ENCODE measurements at regions not wholly inside any gene's neighbourhood (a gene's known extent, or its start where the extent isn't known, plus 50 kb on each side); places are given as distances from the start of the nearest gene placed in this dataset.

- dilution Hi-C loops (cut with HindIII; ENCODE audit: low sequenced_read_pairs, unreplicated experiment): no loop called here
- Histone ChIP-seq H4K8ac (ENCODE audit: low read depth in 2 of 2, low read length in 2 of 2) (no peak overlapping the region), H4K20me1 (ENCODE audit: insufficient read depth, low read length) (no peaks in the 10 kb centered on the region), H3K9ac (ENCODE audit: low read depth, low read length) (no peak overlapping the region), H2BK15ac (ENCODE audit: low read depth, low read length) (no peak overlapping the region), H3K79me1 (ENCODE audit: low read depth in 1 of 2, low read length in 2 of 2) (no peaks in the 10 kb centered on the region), H3K56ac (ENCODE audit: extremely low read depth, insufficient read depth, low read length) (no peak overlapping the region), H3K18ac (ENCODE audit: low read depth, low read length) (no peak overlapping the region), H2AK5ac (ENCODE audit: low read depth, low read length) (no peak overlapping the region), H3K14ac (replicated peaks; ENCODE audit: low read depth, low read length) (no peak overlapping the region), H4K91ac (ENCODE audit: insufficient read depth, low read depth, low read length) (no peak overlapping the region), H3K4ac (ENCODE audit: low read depth, low read length) (no peak overlapping the region), H2BK120ac (ENCODE audit: low read depth, low read length) (no peak overlapping the region), H3K4me3 (ENCODE audit: insufficient read depth, low read depth, low read length) (no peak overlapping the region), H3K9me3 (ENCODE audit: control insufficient read depth, insufficient read depth, low read length) (no peaks in the 10 kb centered on the region), H3K36me3 (ENCODE audit: control insufficient read depth, insufficient read depth, low read length) (no peaks in the 10 kb centered on the region), H2BK20ac (ENCODE audit: low read depth, low read length) (no peak overlapping the region), H4K5ac (ENCODE audit: low read depth, low read length) (no peak overlapping the region), H2AK9ac (replicated peaks; ENCODE audit: low read depth, low read length, poor library complexity) (no peak overlapping the region), H2AFZ (replicated peaks; ENCODE audit: low read length, poor library complexity) (no peak overlapping the region), H2BK5ac (ENCODE audit: low read depth, low read length, poor library complexity, severe bottlenecking) (no peak overlapping the region), H3K27me3 (ENCODE audit: control insufficient read depth, insufficient read depth, low read length) (no peaks in the 10 kb centered on the region), H3K9me1 (ENCODE audit: insufficient read depth, low read length) (no peaks in the 10 kb centered on the region), H3K4me1 (ENCODE audit: control insufficient read depth, insufficient read depth, low read length) (no peaks in the 10 kb centered on the region), H3K27ac (ENCODE audit: insufficient read depth, low read length) (no peak overlapping the region), H3K23ac (ENCODE audit: low read depth, low read length) (no peak overlapping the region), H3K4me2 (ENCODE audit: low read depth, low read length) (no peak overlapping the region)
- no CpG with 5 or more reads among the region's 2 CpGs for WGBS, 2 experiments (ENCODE audit: extremely low coverage in 2 of 2, insufficient read length in 1 of 2)
- in situ Hi-C loops (cut with MboI; ENCODE audit: low sequenced_read_pairs): no loop called here
- ChIA-PET POLR2A (ENCODE audit: unreplicated experiment) (no interaction called here), CTCF (interaction anchor here (1.5 kb wide), 1 partner anchor 26 kb away, joined by 3 read pairs; no protein-coding TSS in a partner anchor)
- DNase-seq (no peak), ATAC-seq (ENCODE audit: low read depth) (no peak)
- TF ChIP-seq MAFK (IDR thresholded peaks at IDR 0.05; ENCODE audit: low read depth, low read length) (peak; percentile 83), MXI1 (IDR thresholded peaks at IDR 0.05; ENCODE audit: borderline replicate concordance, low read depth, low read length) (no peak)
- no TSS peak for BruUV-seq (replicated peaks)
- intact Hi-C loops (cut with micrococcal nuclease): no loop called here
Measured at GRCh38 chr11:96627376-96627775, 237.6 kb downstream of the JRKL start.

All from IMR-90 (cell line).